Type B pancreatic cell (in vitro differentiated cells): ENCODE measurements at regions not wholly inside any gene's neighbourhood (a gene's known extent, or its start where the extent isn't known, plus 50 kb on each side); places are given as distances from the start of the nearest gene placed in this dataset.

ENCODE experiments used
- DNase-seq: peaks from one replicate; pipeline ENCODE4 v3.0.0; 2021; ENCODE audit warnings: mixed read lengths; ENCODE audit not compliant: unreplicated experiment; ENCODE audit errors: extremely low spot score
- H3K27ac Mint-ChIP-seq: 2 replicates; pipeline ENCODE4 v1.8.0; 2021; ENCODE audit warnings: mild to moderate bottlenecking, mixed read lengths
- H3K27me3 Mint-ChIP-seq: 2 replicates; pipeline ENCODE4 v1.8.0; 2021; ENCODE audit warnings: mixed read lengths
- H3K36me3 Mint-ChIP-seq: 2 replicates; pipeline ENCODE4 v1.8.0; 2021; ENCODE audit warnings: mixed read lengths
- H3K4me1 Mint-ChIP-seq: one replicate; pipeline ENCODE4 v1.8.0; 2021; ENCODE audit warnings: mixed read lengths; ENCODE audit not compliant: unreplicated experiment
- H3K4me3 Mint-ChIP-seq: 2 replicates; pipeline ENCODE4 v1.8.0; 2021; ENCODE audit warnings: mild to moderate bottlenecking, mixed read lengths
- H3K9me3 Mint-ChIP-seq: 2 replicates; pipeline ENCODE4 v1.8.0; 2021; ENCODE audit warnings: mixed read lengths
- CTCF ChIP-seq: fragments of 200-600 bp; sonication (generic); conservative IDR thresholded peaks from 2 replicates; pipeline ENCODE4 v1.5.0; 2021; ENCODE audit warnings: antibody characterized with exemption, mild to moderate bottlenecking

- Mint-ChIP-seq H3K27me3 (no peaks in the 10 kb centered on the region), H3K27ac (no peak overlapping the region), H3K4me1 (peaks cover 18% of the 10 kb centered on the region), H3K36me3 (no peaks in the 10 kb centered on the region), H3K9me3 (no peaks in the 10 kb centered on the region), H3K4me3 (no peak overlapping the region)
- no peak for TF ChIP-seq CTCF
- DNase-seq = no peak
Observed at GRCh38 chr6:167643223-167643622, 183.5 kb upstream of the AFDN start.

DNA sequence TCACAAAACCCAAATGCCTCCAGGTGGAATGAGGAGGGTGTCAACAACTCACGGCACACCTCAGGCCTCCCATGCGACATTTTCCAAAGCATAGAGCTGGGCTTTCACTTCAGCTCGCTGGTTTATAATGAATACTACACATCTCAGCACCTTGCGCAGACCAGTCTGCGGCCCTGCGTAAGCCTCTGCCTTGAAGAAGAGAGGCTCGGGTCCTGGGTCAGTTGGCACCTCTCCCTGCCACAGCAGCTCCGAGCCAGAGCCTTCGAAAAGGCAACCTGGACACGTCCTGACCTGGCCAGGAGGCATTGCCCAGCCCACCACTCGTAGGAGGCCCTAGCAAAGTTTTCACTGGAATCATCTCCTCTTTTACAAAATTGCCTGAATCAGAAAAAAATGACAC, 183.0 kb upstream of the AFDN start:
- Mint-ChIP-seq H3K27ac (no peak overlapping the region), H3K27me3 (no peaks in the 10 kb centered on the region), H3K4me1 (peaks cover 18% of the 10 kb centered on the region), H3K9me3 (no peaks in the 10 kb centered on the region), H3K4me3 (no peak overlapping the region), H3K36me3 (no peaks in the 10 kb centered on the region)
- no peak for DNase-seq
- TF ChIP-seq CTCF = no peak

- Mint-ChIP-seq H3K27me3 (no peaks in the 10 kb centered on the region), H3K36me3 (no peaks in the 10 kb centered on the region), H3K9me3 (no peaks in the 10 kb centered on the region), H3K4me1 (peaks cover 18% of the 10 kb centered on the region), H3K4me3 (no peak overlapping the region), H3K27ac (no peak overlapping the region)
- no peak for DNase-seq
- TF ChIP-seq CTCF = no peak
Observed at GRCh38 chr6:167644412-167645132, 182.1 kb upstream of the AFDN start.

- no peak overlapping the region for H3K27ac Mint-ChIP-seq
- no peaks in the 10 kb centered on the region for H3K9me3 Mint-ChIP-seq
- no peaks in the 10 kb centered on the region for H3K36me3 Mint-ChIP-seq
- no peak for DNase-seq
- H3K4me1 Mint-ChIP-seq = peaks cover 18% of the 10 kb centered on the region
- no peaks in the 10 kb centered on the region for H3K27me3 Mint-ChIP-seq
- no peak for TF ChIP-seq CTCF
- no peak overlapping the region for H3K4me3 Mint-ChIP-seq
Observed at GRCh38 chr6:167645368-167645767, 181.3 kb upstream of the AFDN start.

DNA sequence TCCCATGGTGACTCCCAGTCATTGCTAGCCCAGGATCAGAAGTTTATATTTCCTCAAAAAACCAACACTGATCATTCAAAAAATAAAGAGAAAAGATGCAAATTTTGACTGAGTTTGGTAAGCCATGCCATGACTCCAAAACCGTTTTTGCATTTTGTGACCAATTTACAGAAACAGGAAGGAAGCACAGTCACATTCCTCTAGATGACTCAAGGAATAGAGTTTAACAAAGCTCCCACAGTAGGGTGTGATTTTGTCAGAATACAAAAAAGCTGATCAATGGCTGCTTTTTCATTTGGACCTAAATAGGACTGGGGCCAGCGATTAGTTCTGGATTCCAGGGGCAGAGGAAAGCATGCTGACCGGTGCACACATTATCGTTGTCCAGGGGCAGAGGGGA, 179.4 kb upstream of the AFDN start:
- no peaks in the 10 kb centered on the region for H3K36me3 Mint-ChIP-seq
- H3K27ac Mint-ChIP-seq = no peak overlapping the region
- TF ChIP-seq CTCF = no peak
- H3K27me3 Mint-ChIP-seq = no peaks in the 10 kb centered on the region
- H3K9me3 Mint-ChIP-seq = no peaks in the 10 kb centered on the region
- H3K4me1 Mint-ChIP-seq = peaks cover 18% of the 10 kb centered on the region
- no peak for DNase-seq
- H3K4me3 Mint-ChIP-seq = peak overlapping the region; percentile 19
